H1 (cell line): ENCODE measurements at regions not wholly inside any gene's neighbourhood (a gene's known extent, or its start where the extent isn't known, plus 50 kb on each side); places are given as distances from the start of the nearest gene placed in this dataset.

Source experiments
- CTCF ChIA-PET: fragments of 300-600 bp; sonication (Branson Sonifier 250); formaldehyde crosslinking; loops from one replicate; lab custom pipeline; 2021; ENCODE audit not compliant: partially characterized antibody; lab: Charles Lee
- POLR2A ChIA-PET: fragments of 300-600 bp; sonication (Branson Sonifier 250); formaldehyde crosslinking; loops from one replicate; lab custom pipeline; 2021; ENCODE audit warnings: inconsistent platforms; ENCODE audit not compliant: partially characterized antibody; lab: Charles Lee
- DNase-seq, 2 experiments: peaks; one replicate each; pipeline versions ENCODE4 v3.0.0 to v3.0.0-alpha.2; 2010 to 2022; ENCODE audit warnings: low spot score in 2 of 2, low read depth in 1 of 2, mixed read lengths in 1 of 2
- FAIRE-seq: peaks from 2 replicates; lab custom pipeline; 2011; peaks lifted over from hg19 to GRCh38; lab: Jason Lieb, UNC
- H2AFZ ChIP-seq: 2 replicates; pipeline ENCODE4 v1.8.1; 2012; ENCODE audit warnings: low read length, inconsistent platforms
- H2AK5ac ChIP-seq: 2 replicates; pipeline ENCODE4 v1.6.1; 2013; ENCODE audit warnings: low read depth, low read length
- H2BK120ac ChIP-seq: replicated peaks from 2 replicates; pipeline ENCODE3; 2013; ENCODE audit warnings: low read depth, low read length, inconsistent platforms
- H2BK12ac ChIP-seq: 2 replicates; pipeline ENCODE4 v1.6.1; 2013; ENCODE audit warnings: low read depth, low read length
- H2BK15ac ChIP-seq: 2 replicates; pipeline ENCODE4 v1.6.1; 2013; ENCODE audit warnings: low read length
- H2BK20ac ChIP-seq: 2 replicates; pipeline ENCODE4 v1.6.1; 2013; ENCODE audit warnings: low read length
- H2BK5ac ChIP-seq: 2 replicates; pipeline ENCODE4 v1.6.1; 2013; ENCODE audit warnings: low read depth, low read length
- H3K14ac ChIP-seq: 2 replicates; pipeline ENCODE4 v1.6.1; 2013; ENCODE audit warnings: inconsistent platforms; ENCODE audit not compliant: insufficient read length
- H3K18ac ChIP-seq: 2 replicates; pipeline ENCODE4 v1.6.1; 2013; ENCODE audit warnings: low read length; ENCODE audit errors: extremely low read depth
- H3K23ac ChIP-seq: 2 replicates; pipeline ENCODE4 v1.6.1; 2013; ENCODE audit warnings: inconsistent platforms; ENCODE audit not compliant: insufficient read length
- H3K23me2 ChIP-seq: 2 replicates; pipeline ENCODE4 v1.6.1; 2013; ENCODE audit warnings: low read depth, low read length
- H3K27ac ChIP-seq: 2 replicates; pipeline ENCODE4 v1.6.1; 2011; ENCODE audit warnings: low read depth, low read length, inconsistent platforms
- H3K27me3 ChIP-seq, 4 experiments: replicated peaks in 1 of 4; 1 replicate in 1 of 4; 2 replicates in 3 of 4; pipeline versions ENCODE4 v1.6.1 to v1.8.1; 2011 to 2013; ENCODE audit warnings: low read length in 3 of 4, mild to moderate bottlenecking in 3 of 4, inconsistent platforms in 2 of 4, mixed read lengths in 2 of 4, moderate library complexity in 1 of 4; ENCODE audit not compliant: control insufficient read depth in 3 of 4, insufficient read depth in 3 of 4; ENCODE audit errors: extremely low read depth in 1 of 4
- H3K36me3 ChIP-seq, 4 experiments: 2 replicates each; pipeline versions ENCODE4 v1.6.1 to v1.8.1; 2011 to 2013; ENCODE audit warnings: mild to moderate bottlenecking in 4 of 4, low read length in 3 of 4, moderate library complexity in 2 of 4, control low read depth in 1 of 4, inconsistent platforms in 1 of 4; ENCODE audit not compliant: insufficient read depth in 4 of 4, control insufficient read depth in 2 of 4
- H3K4ac ChIP-seq: replicated peaks from 2 replicates; pipeline ENCODE3; 2013; ENCODE audit warnings: low read length, low read depth, mixed read lengths, inconsistent platforms; ENCODE audit not compliant: insufficient read length
- H3K4me1 ChIP-seq, 4 experiments: replicated peaks in 1 of 4; 1 replicate in 1 of 4; 2 replicates in 3 of 4; pipeline versions ENCODE4 v1.6.1 to v1.8.1; 2011 to 2013; ENCODE audit warnings: low read length in 3 of 4, inconsistent platforms in 2 of 4, mixed read lengths in 1 of 4; ENCODE audit not compliant: insufficient read depth in 4 of 4, control insufficient read depth in 3 of 4
- H3K4me2 ChIP-seq, 2 experiments: 2 replicates each; pipeline versions ENCODE4 v1.6.1 to v1.8.1; 2011 to 2013; ENCODE audit warnings: low read depth in 2 of 2, low read length in 2 of 2, control low read depth in 1 of 2, inconsistent platforms in 1 of 2, mild to moderate bottlenecking in 1 of 2; ENCODE audit not compliant: insufficient read depth in 1 of 2
- H3K4me3 ChIP-seq, 4 experiments: fragments of 200-600, 300-600 bp in 1 of 4; sonication (generic), shearing (Covaris generic), sonication (Bioruptor Twin) in 1 of 4; 2 replicates each; pipeline versions ENCODE4 v1.5.1 to v1.8.1; 2011 to 2016; ENCODE audit warnings: low read length in 4 of 4, low read depth in 3 of 4, control low read depth in 2 of 4, inconsistent platforms in 2 of 4, mild to moderate bottlenecking in 2 of 4, mixed read lengths in 1 of 4, moderate library complexity in 1 of 4; ENCODE audit not compliant: insufficient read depth in 2 of 4; ENCODE audit errors: extremely low read depth in 1 of 4
- H3K56ac ChIP-seq: replicated peaks from 2 replicates; pipeline ENCODE3; 2013; ENCODE audit warnings: low read depth, mild to moderate bottlenecking, mixed read lengths, low read length, inconsistent platforms; ENCODE audit not compliant: insufficient read length
- H3K79me1 ChIP-seq: 2 replicates; pipeline ENCODE4 v1.6.1; 2013; ENCODE audit warnings: low read depth, low read length, control low read depth
- H3K79me2 ChIP-seq, 2 experiments: 2 replicates each; pipeline versions ENCODE4 v1.6.1 to v1.8.1; 2012 to 2013; ENCODE audit warnings: low read length in 2 of 2, mild to moderate bottlenecking in 2 of 2, inconsistent platforms in 1 of 2; ENCODE audit not compliant: insufficient read depth in 2 of 2, control insufficient read depth in 1 of 2
- H3K9ac ChIP-seq, 4 experiments: replicated peaks in 1 of 4; 1 replicate in 1 of 4; 2 replicates in 3 of 4; pipeline versions ENCODE4 v1.6.1 to v1.8.1; 2011 to 2013; ENCODE audit warnings: low read depth in 3 of 4, low read length in 3 of 4, control low read depth in 2 of 4, mild to moderate bottlenecking in 2 of 4, moderate library complexity in 2 of 4, inconsistent platforms in 1 of 4; ENCODE audit errors: extremely low read depth in 1 of 4
- H3K9me3 ChIP-seq, 2 experiments: 2 replicates each; pipeline versions ENCODE4 v1.6.1 to v1.8.1; 2012 to 2013; ENCODE audit warnings: mild to moderate bottlenecking in 2 of 2, moderate library complexity in 2 of 2, control low read depth in 1 of 2, inconsistent platforms in 1 of 2, low read depth in 1 of 2, low read length in 1 of 2, mixed read lengths in 1 of 2; ENCODE audit not compliant: insufficient read depth in 2 of 2
- H4K20me1 ChIP-seq, 2 experiments: replicated peaks in 1 of 2; 2 replicates each; pipeline versions ENCODE3 to v1.8.1; 2011 to 2013; ENCODE audit warnings: inconsistent platforms in 2 of 2, low read length in 2 of 2, mild to moderate bottlenecking in 1 of 2; ENCODE audit not compliant: insufficient read depth in 2 of 2, control insufficient read depth in 1 of 2
- H4K5ac ChIP-seq: 2 replicates; pipeline ENCODE4 v1.6.1; 2013; ENCODE audit warnings: low read length, low read depth, mixed read lengths, inconsistent platforms; ENCODE audit not compliant: insufficient read length
- H4K8ac ChIP-seq: 2 replicates; pipeline ENCODE4 v1.8.0; 2013; ENCODE audit warnings: mild to moderate bottlenecking, moderate library complexity, low read length, inconsistent platforms; ENCODE audit not compliant: insufficient read depth; ENCODE audit errors: extremely low read depth
- H4K91ac ChIP-seq: replicated peaks from 2 replicates; pipeline ENCODE3; 2013; ENCODE audit warnings: low read length, mixed read lengths, inconsistent platforms; ENCODE audit not compliant: insufficient read length
- CHD1 ChIP-seq: IDR thresholded peaks from 2 replicates; pipeline ENCODE4 v1.6.1; 2012; ENCODE audit warnings: low read depth, low read length, improper control_type of control experiment
- CREB1 ChIP-seq: IDR thresholded peaks from 2 replicates; pipeline ENCODE4 v1.6.1; 2012; ENCODE audit warnings: inconsistent platforms
- CTCF ChIP-seq, 3 experiments: IDR thresholded peaks; 1 replicate in 2 of 3; 2 replicates in 1 of 3; pipeline versions ENCODE4 v1.5.1 to v1.6.1; 2011; ENCODE audit warnings: low read length in 3 of 3, mild to moderate bottlenecking in 3 of 3, inconsistent platforms in 2 of 3, low read depth in 1 of 3, moderate library complexity in 1 of 3; ENCODE audit not compliant: insufficient read depth in 1 of 3; ENCODE audit errors: control extremely low read depth in 1 of 3
- E2F6 ChIP-seq: IDR thresholded peaks from 2 replicates; pipeline ENCODE4 v1.6.1; 2012; ENCODE audit warnings: inconsistent platforms
- EZH2 ChIP-seq: fragments of 200-600 bp; sonication (generic); IDR thresholded peaks from 2 replicates; pipeline ENCODE4 v1.7.1; 2012; ENCODE audit warnings: low read depth, mild to moderate bottlenecking, moderate library complexity, low read length, inconsistent platforms; ENCODE audit not compliant: severe bottlenecking
- KDM1A ChIP-seq: fragments of 200-600, 300-600 bp; sonication (generic); IDR thresholded peaks from 2 replicates; pipeline ENCODE4 v1.7.1; 2016; ENCODE audit warnings: mild to moderate bottlenecking, low read length, borderline replicate concordance
- MAX ChIP-seq: IDR thresholded peaks from 2 replicates; pipeline ENCODE4 v1.6.1; 2012; ENCODE audit warnings: inconsistent platforms
- RAD21 ChIP-seq, 2 experiments: IDR thresholded peaks in 1 of 2; conservative IDR thresholded peaks in 1 of 2; 2 replicates each; pipeline ENCODE4 v1.6.1; 2011; ENCODE audit warnings: low read depth in 2 of 2, low read length in 2 of 2, improper control_type of control experiment in 1 of 2, inconsistent platforms in 1 of 2, mild to moderate bottlenecking in 1 of 2, moderate library complexity in 1 of 2
- SIRT6 ChIP-seq: IDR thresholded peaks from one replicate; pipeline ENCODE4 v1.7.1; 2012; ENCODE audit warnings: low read length, inconsistent platforms
- TBP ChIP-seq: IDR thresholded peaks from 2 replicates; pipeline ENCODE4 v1.6.1; 2011; ENCODE audit warnings: low read depth, low read length, improper control_type of control experiment
- WGBS, 2 experiments: shearing (Covaris generic) in 1 of 2; methylation state at CpG; one replicate each; pipeline versions ENCODE4 v1.1.6 to v1.1.7; 2013 to 2015; ENCODE audit warnings: low lambda C conversion rate in 2 of 2, mixed read lengths in 2 of 2, inconsistent platforms in 1 of 2, low coverage in 1 of 2, missing lambda C conversion rate in 1 of 2; ENCODE audit not compliant: insufficient replicate concordance in 2 of 2, insufficient coverage in 1 of 2, insufficient read length in 1 of 2; ENCODE audit errors: extremely low coverage in 1 of 2, missing lambda C conversion rate in 1 of 2; 5-methylcytosine and 5-hydroxymethylcytosine counted together

GRCh38 chr16:62205459-62205858 lies 169.2 kb upstream of the CDH8 start:
- Histone ChIP-seq H3K18ac (no peak overlapping the region), H2BK15ac (no peak overlapping the region), H3K79me2 (no peaks in the 10 kb centered on the region), H2BK20ac (no peak overlapping the region)
- TF ChIP-seq EZH2 (no peak), TBP (no peak), RAD21 (IDR thresholded peaks at IDR 0.05 in 1 of 2, conservative IDR thresholded peaks at IDR 0.05 in 1 of 2; ENCODE audit: low read depth in 2 of 2, low read length in 2 of 2) (0 out of 4 replicates have a peak, but pooled peaks of 1 of the 2 experiments have one; percentile 6), E2F6 (no peak), SIRT6 (no peak), MAX (no peak), CTCF (IDR thresholded peaks at IDR 0.05; ENCODE audit: control extremely low read depth in 1 of 3, insufficient read depth in 1 of 3, low read depth in 1 of 3, low read length in 3 of 3) (peak in 1 of 3 experiments; percentile 7; a peak in 1 of 4 replicates), CHD1 (no peak), KDM1A (no peak), CREB1 (no peak)
- TF ChIP-seq, all 59 proteins: peak for 2
- Histone ChIP-seq H3K4me2 (no peak overlapping the region), H3K9ac (no peak overlapping the region), H3K27ac (no peak overlapping the region), H3K79me1 (no peaks in the 10 kb centered on the region), H2BK120ac (no peak overlapping the region), H4K91ac (no peak overlapping the region), H2BK12ac (no peak overlapping the region), H2AK5ac (no peak overlapping the region), H3K56ac (no peak overlapping the region), H3K36me3 (no peaks in the 10 kb centered on the region), H3K4me1 (no peaks in the 10 kb centered on the region), H4K5ac (no peak overlapping the region), H3K27me3 (no peaks in the 10 kb centered on the region), H4K8ac (no peak overlapping the region), H4K20me1 (no peaks in the 10 kb centered on the region), H3K4me3 (no peak overlapping the region), H3K9me3 (no peaks in the 10 kb centered on the region), H2AFZ (no peak overlapping the region), H3K23ac (no peak overlapping the region), H3K14ac (no peak overlapping the region), H3K4ac (no peak overlapping the region), H3K23me2 (no peaks in the 10 kb centered on the region), H2BK5ac (no peak overlapping the region)
- FAIRE-seq (no peak), DNase-seq (no peak)
- WGBS, 2 experiments = 84% methylated on average over 1 of the region's 1 CpG; no CpG with 5 or more reads in 1 of the 2 experiments
- POLR2A ChIA-PET = no interaction called here
- CTCF ChIA-PET = interaction anchor here (1.0 to 8.3 kb wide), 8 partner anchors 9 to 158 kb away, joined by 3 to 71 read pairs (median 8); no protein-coding TSS in a partner anchor
